RWPE2 (cell line): ENCODE measurements at regions not wholly inside any gene's neighbourhood (a gene's known extent, or its start where the extent isn't known, plus 50 kb on each side); places are given as distances from the start of the nearest gene placed in this dataset.
"Not testable (repeated sequence)": the region's sequence is repeated elsewhere in the genome, so short reads cannot be mapped to it uniquely, and the experiment has no call there.

ENCODE experiments used
- ATAC-seq: fragments of 200-7000 bp; cut with Tn5 transposase; 3 replicates; pipeline ENCODE4 v1.9.1; 2021; ENCODE audit warnings: low read depth
- DNase-seq: peaks from one replicate; pipeline ENCODE4 v3.0.0-alpha.2; 2020; ENCODE audit warnings: low spot score
- H3K27ac ChIP-seq: fragments of 450-650 bp; 2 replicates; pipeline ENCODE4 v1.5.1; 2017; ENCODE audit warnings: mild to moderate bottlenecking; ENCODE audit not compliant: poor library complexity, severe bottlenecking
- H3K27me3 ChIP-seq: fragments of 250-450 bp; sonication (Bioruptor Pico); 2 replicates; pipeline ENCODE4 v1.5.1; 2021; ENCODE audit warnings: mild to moderate bottlenecking, moderate library complexity; ENCODE audit not compliant: insufficient read depth, poor library complexity, severe bottlenecking
- H3K36me3 ChIP-seq: fragments of 250-450 bp; sonication (Bioruptor Pico); 2 replicates; pipeline ENCODE4 v1.5.1; 2020; ENCODE audit warnings: low read depth, mild to moderate bottlenecking, moderate library complexity
- H3K4me1 ChIP-seq: fragments of 250-450 bp; sonication (Bioruptor Pico); 2 replicates; pipeline ENCODE4 v1.5.1; 2021; ENCODE audit warnings: mild to moderate bottlenecking, moderate library complexity; ENCODE audit not compliant: insufficient read depth, poor library complexity, severe bottlenecking
- H3K4me3 ChIP-seq: fragments of 250-450 bp; sonication (Bioruptor Pico); 2 replicates; pipeline ENCODE4 v1.5.1; 2021; ENCODE audit warnings: mild to moderate bottlenecking, moderate library complexity; ENCODE audit not compliant: severe bottlenecking
- H3K9me3 ChIP-seq: fragments of 250-450 bp; sonication (Bioruptor Pico); 2 replicates; pipeline ENCODE4 v1.5.1; 2021; ENCODE audit warnings: mild to moderate bottlenecking, moderate library complexity; ENCODE audit not compliant: severe bottlenecking
- TF ChIP-seq, protein P1 (sequence below): fragments of 450-650 bp; IDR thresholded peaks from one replicate; pipeline ENCODE4 v1.5.1; 2017; ENCODE audit warnings: mild to moderate bottlenecking, moderate library complexity; ENCODE audit not compliant: poor library complexity, severe bottlenecking

DNA sequence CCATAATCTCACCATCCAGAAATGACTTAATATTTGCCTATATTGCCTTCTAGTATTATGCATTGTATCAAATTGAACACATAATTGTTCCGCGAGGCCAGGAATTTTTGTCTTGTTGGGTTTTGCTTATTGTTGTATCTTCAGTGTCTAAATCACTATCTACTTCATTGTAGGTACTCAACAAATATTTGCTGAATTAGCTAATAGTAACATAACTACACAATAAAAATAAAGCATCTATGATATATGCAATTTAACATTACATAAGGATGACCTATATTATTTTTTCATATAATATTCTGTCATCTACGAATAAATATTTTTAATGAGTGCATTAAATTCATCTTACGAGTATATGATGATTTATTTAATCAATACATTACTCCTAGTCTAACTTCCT lies 656.3 kb downstream of the ETNK1 start:
- H3K9me3 ChIP-seq, result no peaks in the 10 kb centered on the region
- H3K4me3 ChIP-seq, result no peak overlapping the region
- H3K36me3 ChIP-seq, result no peaks in the 10 kb centered on the region
- no peak overlapping the region for H3K27ac ChIP-seq
- TF ChIP-seq, protein P1, sequence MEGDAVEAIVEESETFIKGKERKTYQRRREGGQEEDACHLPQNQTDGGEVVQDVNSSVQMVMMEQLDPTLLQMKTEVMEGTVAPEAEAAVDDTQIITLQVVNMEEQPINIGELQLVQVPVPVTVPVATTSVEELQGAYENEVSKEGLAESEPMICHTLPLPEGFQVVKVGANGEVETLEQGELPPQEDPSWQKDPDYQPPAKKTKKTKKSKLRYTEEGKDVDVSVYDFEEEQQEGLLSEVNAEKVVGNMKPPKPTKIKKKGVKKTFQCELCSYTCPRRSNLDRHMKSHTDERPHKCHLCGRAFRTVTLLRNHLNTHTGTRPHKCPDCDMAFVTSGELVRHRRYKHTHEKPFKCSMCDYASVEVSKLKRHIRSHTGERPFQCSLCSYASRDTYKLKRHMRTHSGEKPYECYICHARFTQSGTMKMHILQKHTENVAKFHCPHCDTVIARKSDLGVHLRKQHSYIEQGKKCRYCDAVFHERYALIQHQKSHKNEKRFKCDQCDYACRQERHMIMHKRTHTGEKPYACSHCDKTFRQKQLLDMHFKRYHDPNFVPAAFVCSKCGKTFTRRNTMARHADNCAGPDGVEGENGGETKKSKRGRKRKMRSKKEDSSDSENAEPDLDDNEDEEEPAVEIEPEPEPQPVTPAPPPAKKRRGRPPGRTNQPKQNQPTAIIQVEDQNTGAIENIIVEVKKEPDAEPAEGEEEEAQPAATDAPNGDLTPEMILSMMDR, result no peak
- H3K27me3 ChIP-seq, result no peaks in the 10 kb centered on the region
- DNase-seq, result no peak
- no peak for ATAC-seq
- no peaks in the 10 kb centered on the region for H3K4me1 ChIP-seq

DNA sequence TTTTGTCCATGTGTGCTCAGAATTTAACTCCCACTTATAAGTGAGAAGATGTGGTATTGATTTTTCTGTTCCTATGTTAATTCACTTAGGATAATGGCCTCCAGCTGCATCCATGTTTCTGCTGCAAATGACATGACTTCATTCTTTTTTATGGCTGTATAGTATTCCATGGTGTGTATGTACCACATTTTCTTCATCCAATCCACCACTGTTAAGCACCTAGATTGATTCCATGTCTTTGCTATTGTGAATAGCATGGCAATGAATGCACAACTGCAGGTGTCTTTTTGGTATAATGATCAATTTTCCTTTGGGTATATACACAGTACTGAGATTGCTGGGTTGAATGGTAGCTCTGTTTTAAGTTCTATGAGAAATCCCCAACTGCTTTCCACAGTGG lies 657.7 kb downstream of the ETNK1 start:
- ATAC-seq (no peak), DNase-seq (no peak)
- Histone ChIP-seq H3K4me3 (no peak overlapping the region), H3K9me3 (no peaks in the 10 kb centered on the region), H3K4me1 (no peaks in the 10 kb centered on the region), H3K27me3 (no peaks in the 10 kb centered on the region), H3K27ac (no peak overlapping the region), H3K36me3 (no peaks in the 10 kb centered on the region)
- TF ChIP-seq, protein P1, result no peak

DNA sequence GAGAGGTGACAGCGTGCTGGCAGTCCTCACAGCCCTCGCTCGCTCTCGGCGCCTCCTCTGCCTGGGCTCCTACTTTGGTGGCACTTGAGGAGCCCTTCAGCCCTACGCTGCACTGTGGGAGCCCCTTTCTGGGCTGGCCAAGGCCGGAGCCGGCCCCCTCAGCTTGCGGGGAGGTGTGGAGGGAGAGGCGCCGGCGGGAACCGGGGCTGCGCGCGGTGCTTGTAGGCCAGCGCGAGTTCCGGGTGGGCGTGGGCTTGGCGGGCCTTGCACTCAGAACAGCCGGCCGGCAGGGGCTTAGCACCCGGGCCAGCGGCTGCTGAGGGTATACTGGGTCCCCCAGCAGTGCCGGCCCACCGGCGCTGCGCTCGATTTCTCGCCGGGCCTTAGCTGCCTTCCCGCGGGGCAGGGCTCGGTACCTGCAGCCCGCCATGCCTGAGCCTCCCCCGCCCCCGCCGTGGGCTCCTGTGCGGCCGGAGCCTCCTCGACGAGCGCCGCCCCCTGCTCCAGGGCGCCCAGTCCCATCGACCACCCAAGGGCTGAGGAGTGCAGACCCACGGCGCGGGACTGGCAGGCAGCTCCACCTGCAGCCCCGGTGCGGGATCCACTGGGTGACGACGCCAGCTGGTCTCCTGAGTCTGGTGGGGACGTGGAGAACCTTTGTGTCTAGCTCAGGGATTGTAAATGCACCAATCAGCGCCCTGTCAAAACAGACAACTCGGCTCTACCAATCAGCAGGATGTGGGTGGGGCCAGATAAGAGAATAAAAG lies 661.0 kb downstream of the ETNK1 start:
- H3K27me3 ChIP-seq, result not testable (repeated sequence)

DNA sequence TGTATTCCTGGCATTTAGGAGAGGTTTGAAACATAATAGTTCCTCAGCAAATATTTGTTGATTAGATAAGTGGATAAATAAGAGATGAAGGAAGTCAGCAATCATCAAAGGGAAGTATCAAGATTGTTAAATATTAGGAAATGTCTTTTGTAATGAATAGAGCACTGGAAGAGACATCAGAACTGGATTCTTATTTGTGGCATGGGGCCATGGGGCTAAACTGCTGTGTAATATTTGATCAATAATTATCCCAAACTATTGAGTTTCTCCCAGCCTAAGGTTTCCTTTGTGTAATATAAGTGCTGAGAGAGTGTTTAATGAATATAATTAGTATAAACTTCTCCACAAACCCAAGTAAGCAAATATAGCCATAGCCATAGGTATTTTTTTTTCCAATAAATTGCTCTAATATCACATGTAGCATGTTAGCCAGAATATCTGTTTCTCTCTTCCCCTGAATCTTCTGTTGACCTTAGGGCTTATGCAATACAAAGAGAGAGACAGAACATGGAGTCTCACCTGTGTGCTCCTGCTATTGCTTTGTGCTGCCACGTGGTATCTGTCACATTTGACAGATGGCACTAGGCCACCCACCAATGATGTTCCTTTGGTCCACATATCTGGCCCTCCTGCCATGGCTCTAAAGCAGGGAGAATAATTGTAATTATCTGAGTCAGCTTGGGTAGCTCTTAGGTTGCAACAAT lies 658.7 kb downstream of the SOX5 start:
- no peak for DNase-seq

More for the DNA sequence above, 661.0 kb downstream of the ETNK1 start:
- H3K27ac ChIP-seq, H3K4me3 ChIP-seq, ATAC-seq, H3K4me1 ChIP-seq, DNase-seq, H3K9me3 ChIP-seq, H3K36me3 ChIP-seq: not testable (repeated sequence)

DNA sequence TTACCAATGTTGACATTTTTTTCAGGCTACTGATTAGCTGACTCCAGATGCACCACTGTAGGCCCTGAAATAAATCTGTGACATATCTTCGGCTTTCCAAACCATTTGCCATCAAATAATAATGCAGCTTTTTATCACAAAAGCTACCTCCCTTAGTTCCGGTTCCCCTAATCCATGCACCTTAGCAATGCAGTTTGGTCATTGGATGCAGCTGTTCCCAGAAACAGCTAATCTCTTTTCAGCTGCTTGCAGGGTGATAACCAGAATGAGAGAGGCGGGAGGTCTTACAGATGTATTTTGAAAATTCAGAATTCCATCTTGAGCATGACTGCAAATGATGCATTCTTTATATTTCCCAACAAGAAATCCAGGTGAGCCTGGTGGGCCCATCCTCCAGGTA lies 646.2 kb downstream of the SOX5 start:
- H3K4me1 ChIP-seq, result no peaks in the 10 kb centered on the region
- no peak overlapping the region for H3K27ac ChIP-seq
- TF ChIP-seq, protein P1, result no peak
- no peaks in the 10 kb centered on the region for H3K36me3 ChIP-seq
- DNase-seq (no peak), ATAC-seq (no peak)
- H3K9me3 ChIP-seq, result no peaks in the 10 kb centered on the region
- no peaks in the 10 kb centered on the region for H3K27me3 ChIP-seq
- H3K4me3 ChIP-seq, result no peak overlapping the region

More for the DNA sequence above, 658.7 kb downstream of the SOX5 start:
- Histone ChIP-seq H3K27ac (no peak overlapping the region), H3K36me3 (no peaks in the 10 kb centered on the region), H3K9me3 (no peaks in the 10 kb centered on the region), H3K4me3 (no peak overlapping the region), H3K27me3 (no peaks in the 10 kb centered on the region), H3K4me1 (no peaks in the 10 kb centered on the region)
- ATAC-seq, result no peak
- TF ChIP-seq, protein P1, result no peak
